Spleen (tissue), 7 donors: ENCODE measurements at regions not wholly inside any gene's neighbourhood (a gene's known extent, or its start where the extent isn't known, plus 50 kb on each side); places are given as distances from the start of the nearest gene placed in this dataset.

Experiments used
- POLR2AphosphoS5 ChIP-seq, 3 donors: sonication (generic); formaldehyde crosslinking; IDR thresholded peaks; one replicate each; pipeline ENCODE4 v1.5.1; 2017; ENCODE audit warnings: antibody characterized with exemption in 3 of 3
- TF ChIP-seq, protein P1 (sequence below), 11 experiments: fragments of 200-600 bp in 7 of 11; fragments of 450-650 bp in 4 of 11; sonication (generic) in 4 of 11; IDR thresholded peaks in 8 of 11; conservative IDR thresholded peaks in 3 of 11; 1 replicate in 7 of 11; 2 replicates in 4 of 11; pipeline versions ENCODE4 v1.4.0 to v1.8.0; 2016 to 2021; ENCODE audit warnings: antibody characterized with exemption in 11 of 11, inconsistent platforms in 4 of 11, mild to moderate bottlenecking in 1 of 11
- donor health status: DM: no; HTN: no; CAD: no; lungs with moderate emphysema.
- donor health status: DM: no; HTN: no; CAD: no.
- donor health status: DM: no; HTN: no; CAD: no.

GRCh38 chr1:201606096-201606495, 67.2 kb downstream of the NAV1 start:
- TF ChIP-seq, protein P1, sequence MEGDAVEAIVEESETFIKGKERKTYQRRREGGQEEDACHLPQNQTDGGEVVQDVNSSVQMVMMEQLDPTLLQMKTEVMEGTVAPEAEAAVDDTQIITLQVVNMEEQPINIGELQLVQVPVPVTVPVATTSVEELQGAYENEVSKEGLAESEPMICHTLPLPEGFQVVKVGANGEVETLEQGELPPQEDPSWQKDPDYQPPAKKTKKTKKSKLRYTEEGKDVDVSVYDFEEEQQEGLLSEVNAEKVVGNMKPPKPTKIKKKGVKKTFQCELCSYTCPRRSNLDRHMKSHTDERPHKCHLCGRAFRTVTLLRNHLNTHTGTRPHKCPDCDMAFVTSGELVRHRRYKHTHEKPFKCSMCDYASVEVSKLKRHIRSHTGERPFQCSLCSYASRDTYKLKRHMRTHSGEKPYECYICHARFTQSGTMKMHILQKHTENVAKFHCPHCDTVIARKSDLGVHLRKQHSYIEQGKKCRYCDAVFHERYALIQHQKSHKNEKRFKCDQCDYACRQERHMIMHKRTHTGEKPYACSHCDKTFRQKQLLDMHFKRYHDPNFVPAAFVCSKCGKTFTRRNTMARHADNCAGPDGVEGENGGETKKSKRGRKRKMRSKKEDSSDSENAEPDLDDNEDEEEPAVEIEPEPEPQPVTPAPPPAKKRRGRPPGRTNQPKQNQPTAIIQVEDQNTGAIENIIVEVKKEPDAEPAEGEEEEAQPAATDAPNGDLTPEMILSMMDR (IDR thresholded peaks at IDR 0.05 in 8 of 11, conservative IDR thresholded peaks at IDR 0.05 in 3 of 11): no peak
- TF ChIP-seq POLR2AphosphoS5 (IDR thresholded peaks at IDR 0.05): no peak
